Central memory CD8-positive, alpha-beta T cell (primary cell): ENCODE measurements at regions not wholly inside any gene's neighbourhood (a gene's known extent, or its start where the extent isn't known, plus 50 kb on each side); places are given as distances from the start of the nearest gene placed in this dataset.
"Not testable (repeated sequence)": the region's sequence is repeated elsewhere in the genome, so short reads cannot be mapped to it uniquely, and the experiment has no call there.

Experiments
- ATAC-seq: fragments of 150-1000 bp; cut with Tn5 transposase; replicated peaks from 2 replicates; pipeline ENCODE4 v1.10.0; 2022; ENCODE audit warnings: mild to moderate bottlenecking, moderate FRiP score, moderate number of reproducible peaks; ENCODE audit not compliant: poor library complexity, severe bottlenecking; ENCODE audit errors: extremely low read depth
- DNase-seq, 2 donors: peaks; one replicate each; pipeline ENCODE4 v3.0.0; 2021; ENCODE audit warnings: low spot score in 2 of 2
- H3K27ac Mint-ChIP-seq: one replicate; pipeline ENCODE4 v1.8.0; 2022; ENCODE audit warnings: low read depth, mild to moderate bottlenecking, moderate library complexity, mixed read lengths
- H3K27me3 Mint-ChIP-seq: one replicate; pipeline ENCODE4 v1.8.0; 2022; ENCODE audit warnings: mixed read lengths
- H3K36me3 Mint-ChIP-seq: one replicate; pipeline ENCODE4 v1.8.0; 2022; ENCODE audit warnings: mild to moderate bottlenecking, moderate library complexity, mixed read lengths; ENCODE audit not compliant: insufficient read depth
- H3K4me1 Mint-ChIP-seq: one replicate; pipeline ENCODE4 v1.8.0; 2022; ENCODE audit warnings: mixed read lengths
- H3K4me3 Mint-ChIP-seq: one replicate; pipeline ENCODE4 v1.8.0; 2022; ENCODE audit warnings: mild to moderate bottlenecking, moderate library complexity, mixed read lengths
- H3K9me3 Mint-ChIP-seq: one replicate; pipeline ENCODE4 v1.8.0; 2022; ENCODE audit warnings: mixed read lengths

GRCh38 chr14:30242744-30243143 is 315.1 kb upstream of the PRKD1 start:
- H3K36me3 Mint-ChIP-seq = no peaks in the 10 kb centered on the region

GRCh38 chr14:30243207-30243606 is 315.6 kb upstream of the PRKD1 start:
- DNase-seq (no peak), ATAC-seq (no peak)
- Mint-ChIP-seq H3K27ac (no peak overlapping the region), H3K27me3 (no peaks in the 10 kb centered on the region), H3K36me3 (no peaks in the 10 kb centered on the region), H3K9me3 (peaks cover 7% of the 10 kb centered on the region), H3K4me3 (no peak overlapping the region), H3K4me1 (no peaks in the 10 kb centered on the region)

More at GRCh38 chr14:30242744-30243143, 315.1 kb upstream of the PRKD1 start:
- Mint-ChIP-seq H3K27ac (no peak overlapping the region), H3K9me3 (peaks cover 7% of the 10 kb centered on the region), H3K4me3 (no peak overlapping the region), H3K4me1 (no peaks in the 10 kb centered on the region), H3K27me3 (no peaks in the 10 kb centered on the region)
- ATAC-seq (no peak), DNase-seq (no peak)

GRCh38 chr14:30243805-30244204 is 315.2 kb upstream of the G2E3 start:
- no peak for ATAC-seq
- no peak for DNase-seq
- Mint-ChIP-seq H3K4me1 (no peaks in the 10 kb centered on the region), H3K27me3 (no peaks in the 10 kb centered on the region), H3K36me3 (no peaks in the 10 kb centered on the region), H3K4me3 (no peak overlapping the region), H3K27ac (no peak overlapping the region), H3K9me3 (peaks cover 7% of the 10 kb centered on the region)

- ATAC-seq, H3K9me3 Mint-ChIP-seq, H3K4me3 Mint-ChIP-seq, H3K36me3 Mint-ChIP-seq, H3K27me3 Mint-ChIP-seq, DNase-seq, H3K27ac Mint-ChIP-seq, H3K4me1 Mint-ChIP-seq: not testable (repeated sequence)
These were observed 314.6 kb upstream of the G2E3 start for GRCh38 chr14:30244348-30244747.

- H3K36me3 Mint-ChIP-seq = no peaks in the 10 kb centered on the region
- no peaks in the 10 kb centered on the region for H3K27me3 Mint-ChIP-seq
- H3K4me3 Mint-ChIP-seq = no peak overlapping the region
- no peaks in the 10 kb centered on the region for H3K4me1 Mint-ChIP-seq
- no peak for DNase-seq
- H3K9me3 Mint-ChIP-seq = no peaks in the 10 kb centered on the region
- no peak for ATAC-seq
- no peak overlapping the region for H3K27ac Mint-ChIP-seq
These were observed 307.9 kb upstream of the G2E3 start for GRCh38 chr14:30251017-30251416.

GRCh38 chr14:30251557-30252100 is 307.3 kb upstream of the G2E3 start:
- H3K36me3 Mint-ChIP-seq = no peaks in the 10 kb centered on the region
- no peak overlapping the region for H3K27ac Mint-ChIP-seq
- no peak overlapping the region for H3K4me3 Mint-ChIP-seq
- no peaks in the 10 kb centered on the region for H3K4me1 Mint-ChIP-seq
- H3K9me3 Mint-ChIP-seq = peaks cover 6% of the 10 kb centered on the region
- H3K27me3 Mint-ChIP-seq = no peaks in the 10 kb centered on the region
- ATAC-seq = no peak
- DNase-seq = no peak

GRCh38 chr14:30252151-30252550 is 306.8 kb upstream of the G2E3 start:
- H3K36me3 Mint-ChIP-seq = no peaks in the 10 kb centered on the region
- peaks cover 8% of the 10 kb centered on the region for H3K9me3 Mint-ChIP-seq
- no peak overlapping the region for H3K27ac Mint-ChIP-seq
- DNase-seq (no peak), ATAC-seq (no peak)
- H3K4me1 Mint-ChIP-seq = no peaks in the 10 kb centered on the region
- no peak overlapping the region for H3K4me3 Mint-ChIP-seq
- H3K27me3 Mint-ChIP-seq = no peaks in the 10 kb centered on the region

- H3K36me3 Mint-ChIP-seq = no peaks in the 10 kb centered on the region
- DNase-seq = no peak
- H3K9me3 Mint-ChIP-seq = peaks cover 10% of the 10 kb centered on the region
- no peaks in the 10 kb centered on the region for H3K27me3 Mint-ChIP-seq
- H3K4me3 Mint-ChIP-seq = no peak overlapping the region
- no peaks in the 10 kb centered on the region for H3K4me1 Mint-ChIP-seq
- no peak for ATAC-seq
- H3K27ac Mint-ChIP-seq = no peak overlapping the region
These were observed 305.9 kb upstream of the G2E3 start for GRCh38 chr14:30252783-30253674.

GRCh38 chr14:30256627-30257026 is 302.3 kb upstream of the G2E3 start:
- no peak for ATAC-seq
- Mint-ChIP-seq H3K9me3 (peaks cover 13% of the 10 kb centered on the region), H3K27me3 (no peaks in the 10 kb centered on the region), H3K4me1 (no peaks in the 10 kb centered on the region), H3K27ac (no peak overlapping the region), H3K36me3 (no peaks in the 10 kb centered on the region), H3K4me3 (no peak overlapping the region)
- DNase-seq = no peak

GRCh38 chr14:30257946-30258661 is 300.9 kb upstream of the G2E3 start:
- no peaks in the 10 kb centered on the region for H3K36me3 Mint-ChIP-seq
- H3K27me3 Mint-ChIP-seq = no peaks in the 10 kb centered on the region

GRCh38 chr14:30260833-30261607 is 297.9 kb upstream of the G2E3 start:
- no peak for ATAC-seq
- no peaks in the 10 kb centered on the region for H3K36me3 Mint-ChIP-seq

More at GRCh38 chr14:30257946-30258661, 300.9 kb upstream of the G2E3 start:
- H3K4me1 Mint-ChIP-seq = no peaks in the 10 kb centered on the region
- peaks cover 13% of the 10 kb centered on the region for H3K9me3 Mint-ChIP-seq
- ATAC-seq (no peak), DNase-seq (no peak)
- H3K4me3 Mint-ChIP-seq = no peak overlapping the region
- no peak overlapping the region for H3K27ac Mint-ChIP-seq

GRCh38 chr14:30264161-30264560 is 294.8 kb upstream of the G2E3 start:
- ATAC-seq = no peak
- no peaks in the 10 kb centered on the region for H3K36me3 Mint-ChIP-seq
- no peaks in the 10 kb centered on the region for H3K9me3 Mint-ChIP-seq
- no peak for DNase-seq
- H3K27me3 Mint-ChIP-seq = no peaks in the 10 kb centered on the region
- H3K27ac Mint-ChIP-seq = no peak overlapping the region
- no peaks in the 10 kb centered on the region for H3K4me1 Mint-ChIP-seq
- no peak overlapping the region for H3K4me3 Mint-ChIP-seq

More at GRCh38 chr14:30260833-30261607, 297.9 kb upstream of the G2E3 start:
- Mint-ChIP-seq H3K27me3 (no peaks in the 10 kb centered on the region), H3K9me3 (peaks cover 13% of the 10 kb centered on the region), H3K27ac (no peak overlapping the region), H3K4me3 (no peak overlapping the region), H3K4me1 (no peaks in the 10 kb centered on the region)
- DNase-seq = no peak
